ENCODE measurements at regions not wholly inside any gene's neighbourhood (a gene's known extent, or its start where the extent isn't known, plus 50 kb on each side); places are given as distances from the start of the nearest gene placed in this dataset.

DNA sequence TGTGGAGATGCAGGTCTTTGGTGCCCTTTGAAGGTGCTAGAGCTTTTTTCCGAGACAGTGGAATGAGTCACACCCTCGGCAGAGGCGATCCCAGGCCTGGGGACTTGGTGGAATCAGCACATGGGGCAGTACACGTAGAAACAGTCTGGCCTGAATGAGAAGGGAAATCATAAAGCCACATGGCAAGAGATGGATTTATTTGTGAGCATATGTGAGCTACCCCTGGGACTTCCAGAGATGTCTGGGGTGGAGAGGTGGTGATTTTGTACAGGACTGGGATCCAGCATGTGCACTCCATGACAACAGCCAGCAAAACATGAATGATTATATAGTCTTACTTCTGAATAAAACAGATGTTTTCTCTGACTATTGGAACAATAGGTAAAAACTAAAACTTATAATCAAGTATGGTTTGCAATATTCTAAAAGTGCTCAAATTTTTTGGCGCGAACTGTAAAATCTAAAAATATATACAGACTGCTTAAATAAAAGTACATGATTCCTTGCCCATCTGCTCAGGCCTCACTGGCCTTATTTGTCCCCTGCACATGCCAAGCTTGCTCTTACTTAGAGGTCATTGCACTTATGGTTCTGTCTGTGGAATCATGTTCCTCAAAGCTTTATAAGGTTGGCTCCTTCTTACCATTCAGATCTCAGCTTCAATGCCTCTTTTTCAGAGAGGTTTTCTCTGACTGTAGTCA lies 54.7 kb upstream of the SMARCA2 start:
- H3K4me3 ChIP-seq, result no peak overlapping the region
- TF ChIP-seq, protein P1, sequence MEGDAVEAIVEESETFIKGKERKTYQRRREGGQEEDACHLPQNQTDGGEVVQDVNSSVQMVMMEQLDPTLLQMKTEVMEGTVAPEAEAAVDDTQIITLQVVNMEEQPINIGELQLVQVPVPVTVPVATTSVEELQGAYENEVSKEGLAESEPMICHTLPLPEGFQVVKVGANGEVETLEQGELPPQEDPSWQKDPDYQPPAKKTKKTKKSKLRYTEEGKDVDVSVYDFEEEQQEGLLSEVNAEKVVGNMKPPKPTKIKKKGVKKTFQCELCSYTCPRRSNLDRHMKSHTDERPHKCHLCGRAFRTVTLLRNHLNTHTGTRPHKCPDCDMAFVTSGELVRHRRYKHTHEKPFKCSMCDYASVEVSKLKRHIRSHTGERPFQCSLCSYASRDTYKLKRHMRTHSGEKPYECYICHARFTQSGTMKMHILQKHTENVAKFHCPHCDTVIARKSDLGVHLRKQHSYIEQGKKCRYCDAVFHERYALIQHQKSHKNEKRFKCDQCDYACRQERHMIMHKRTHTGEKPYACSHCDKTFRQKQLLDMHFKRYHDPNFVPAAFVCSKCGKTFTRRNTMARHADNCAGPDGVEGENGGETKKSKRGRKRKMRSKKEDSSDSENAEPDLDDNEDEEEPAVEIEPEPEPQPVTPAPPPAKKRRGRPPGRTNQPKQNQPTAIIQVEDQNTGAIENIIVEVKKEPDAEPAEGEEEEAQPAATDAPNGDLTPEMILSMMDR (IDR thresholded peaks at IDR 0.05), result no peak
- intact Hi-C loops (cut with DNase I; ENCODE audit: low total_unique reads), result no loop called here
- H3K4me1 ChIP-seq, result no peaks in the 10 kb centered on the region
- no peaks in the 10 kb centered on the region for H3K9me3 ChIP-seq
- DNase-seq, result no peak
- H3K36me3 ChIP-seq, result no peaks in the 10 kb centered on the region
- H3K27ac ChIP-seq, result no peak overlapping the region
- no peaks in the 10 kb centered on the region for H3K27me3 ChIP-seq

DNA sequence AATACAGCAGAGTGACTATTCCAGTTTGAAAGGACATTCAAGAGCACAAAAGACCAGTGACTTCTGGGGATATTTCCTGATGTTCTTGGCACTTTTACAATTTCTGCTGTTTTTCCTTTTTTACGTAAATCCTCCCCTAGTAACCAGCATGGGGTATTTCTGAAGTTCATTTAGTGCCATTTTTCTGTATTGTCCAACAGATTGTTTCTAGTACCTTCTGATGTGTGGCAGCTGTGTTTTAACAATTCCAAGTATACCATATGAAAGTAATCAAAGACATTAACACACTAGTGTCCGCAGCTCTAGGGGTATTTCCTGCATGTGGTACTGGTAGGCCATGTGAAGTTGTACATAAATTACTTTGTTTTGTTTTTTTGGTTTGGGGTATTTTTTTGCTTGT lies 53.0 kb upstream of the SMARCA2 start:
- Histone ChIP-seq H3K4me3 (no peak overlapping the region), H3K36me3 (no peaks in the 10 kb centered on the region), H3K27ac (no peak overlapping the region), H3K27me3 (no peaks in the 10 kb centered on the region), H3K4me1 (no peaks in the 10 kb centered on the region), H3K9me3 (no peaks in the 10 kb centered on the region)
- TF ChIP-seq, protein P1 (IDR thresholded peaks at IDR 0.05), result no peak
- intact Hi-C loops (cut with DNase I; ENCODE audit: low total_unique reads), result no loop called here
- DNase-seq, result no peak

- Histone ChIP-seq H3K27me3 (no peaks in the 10 kb centered on the region), H3K27ac (no peak overlapping the region), H3K4me1 (no peaks in the 10 kb centered on the region), H3K9me3 (no peaks in the 10 kb centered on the region), H3K36me3 (no peaks in the 10 kb centered on the region), H3K4me3 (no peak overlapping the region)
- intact Hi-C loops (cut with DNase I; ENCODE audit: low total_unique reads), result no loop called here
- TF ChIP-seq, protein P1 (IDR thresholded peaks at IDR 0.05), result no peak
- DNase-seq, result no peak
Observed at GRCh38 chr9:1962588-1963106, 52.5 kb upstream of the SMARCA2 start.

GRCh38 chr9:1964093-1964492 lies 51.1 kb upstream of the SMARCA2 start:
- Histone ChIP-seq H3K9me3 (no peaks in the 10 kb centered on the region), H3K27me3 (no peaks in the 10 kb centered on the region), H3K4me1 (no peaks in the 10 kb centered on the region), H3K27ac (no peak overlapping the region), H3K36me3 (no peaks in the 10 kb centered on the region), H3K4me3 (no peak overlapping the region)
- TF ChIP-seq, protein P1 (IDR thresholded peaks at IDR 0.05), result no peak
- DNase-seq, result no peak
- intact Hi-C loops (cut with DNase I; ENCODE audit: low total_unique reads), result no loop called here
